BJ (cell line): ENCODE measurements at regions not wholly inside any gene's neighbourhood (a gene's known extent, or its start where the extent isn't known, plus 50 kb on each side); places are given as distances from the start of the nearest gene placed in this dataset.

Source experiments
- CTCF ChIA-PET: fragments of 350-600 bp; formaldehyde crosslinking; extraction: SDS; loops from one replicate; lab custom pipeline; 2021; ENCODE audit warnings: antibody characterized with exemption, inconsistent platforms; lab: Yijun Ruan, JAX
- POLR2A ChIA-PET: fragments of 300-600 bp; sonication (Branson Sonifier 250); formaldehyde crosslinking; extraction: SDS; loops from one replicate; lab custom pipeline; 2021; ENCODE audit warnings: antibody characterized with exemption; lab: Charles Lee
- DNase-seq: peaks from one replicate; pipeline ENCODE4 v3.0.0-alpha.2; 2011; ENCODE audit warnings: low read depth
- H3K27me3 ChIP-seq: 2 replicates; pipeline ENCODE4 v1.6.0; 2011; ENCODE audit warnings: low read length; ENCODE audit not compliant: control insufficient read depth, insufficient read depth
- H3K36me3 ChIP-seq: 2 replicates; pipeline ENCODE4 v1.5.1; 2011; ENCODE audit warnings: low read length; ENCODE audit not compliant: control insufficient read depth, insufficient read depth
- H3K4me3 ChIP-seq: 2 replicates; pipeline ENCODE4 v1.5.1; 2011; ENCODE audit warnings: low read depth, mild to moderate bottlenecking, control low read depth, low read length
- TF ChIP-seq, protein P1 (sequence below): IDR thresholded peaks from 2 replicates; pipeline ENCODE4 v1.5.1; 2011; ENCODE audit warnings: low read depth, mild to moderate bottlenecking, control low read depth, inconsistent platforms, low read length, moderate library complexity; ENCODE audit not compliant: insufficient read depth

DNA sequence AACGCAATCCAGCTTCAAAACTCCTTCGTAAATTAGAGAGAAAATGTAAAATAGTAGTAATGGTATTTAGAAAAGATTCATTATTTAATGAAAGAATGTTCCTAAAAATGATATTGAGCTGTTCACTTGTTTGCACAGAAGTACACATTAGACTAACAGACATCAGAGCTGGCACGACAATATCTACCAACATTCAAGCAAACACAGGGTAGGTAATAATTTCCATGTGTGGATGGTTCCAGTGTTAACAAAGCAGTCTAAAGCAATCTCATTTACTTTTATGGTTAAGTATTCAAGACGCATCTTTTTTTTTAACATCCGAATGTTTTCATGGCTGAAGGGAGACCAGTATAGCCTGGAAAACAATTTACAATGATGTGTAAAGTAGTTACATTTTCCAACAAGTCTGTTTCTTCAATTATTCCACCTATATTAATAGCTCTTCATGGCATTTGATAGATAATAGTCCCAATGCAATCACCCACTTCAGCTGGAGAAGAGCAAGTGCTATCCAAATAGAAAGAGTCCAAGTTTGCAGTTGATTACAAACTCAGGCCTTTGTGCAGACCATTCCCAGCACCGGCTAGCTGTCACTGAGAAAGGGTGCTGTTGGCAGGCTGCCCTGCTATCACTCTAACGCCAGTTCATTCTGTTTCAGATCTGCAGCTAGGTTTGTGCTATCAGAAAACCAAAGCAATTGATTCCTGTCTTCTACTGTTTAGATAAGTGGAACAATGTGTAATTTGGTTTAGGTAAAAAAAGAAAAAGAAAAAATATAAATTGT lies 458.8 kb downstream of the DTWD2 start:
- CTCF ChIA-PET: interaction anchor here (0.7 to 1.5 kb wide), 2 partner anchors 17 to 169 kb away, joined by 3 read pairs; no protein-coding TSS in a partner anchor
- no peak overlapping the region for H3K4me3 ChIP-seq
- H3K36me3 ChIP-seq: no peaks in the 10 kb centered on the region
- TF ChIP-seq, protein P1, sequence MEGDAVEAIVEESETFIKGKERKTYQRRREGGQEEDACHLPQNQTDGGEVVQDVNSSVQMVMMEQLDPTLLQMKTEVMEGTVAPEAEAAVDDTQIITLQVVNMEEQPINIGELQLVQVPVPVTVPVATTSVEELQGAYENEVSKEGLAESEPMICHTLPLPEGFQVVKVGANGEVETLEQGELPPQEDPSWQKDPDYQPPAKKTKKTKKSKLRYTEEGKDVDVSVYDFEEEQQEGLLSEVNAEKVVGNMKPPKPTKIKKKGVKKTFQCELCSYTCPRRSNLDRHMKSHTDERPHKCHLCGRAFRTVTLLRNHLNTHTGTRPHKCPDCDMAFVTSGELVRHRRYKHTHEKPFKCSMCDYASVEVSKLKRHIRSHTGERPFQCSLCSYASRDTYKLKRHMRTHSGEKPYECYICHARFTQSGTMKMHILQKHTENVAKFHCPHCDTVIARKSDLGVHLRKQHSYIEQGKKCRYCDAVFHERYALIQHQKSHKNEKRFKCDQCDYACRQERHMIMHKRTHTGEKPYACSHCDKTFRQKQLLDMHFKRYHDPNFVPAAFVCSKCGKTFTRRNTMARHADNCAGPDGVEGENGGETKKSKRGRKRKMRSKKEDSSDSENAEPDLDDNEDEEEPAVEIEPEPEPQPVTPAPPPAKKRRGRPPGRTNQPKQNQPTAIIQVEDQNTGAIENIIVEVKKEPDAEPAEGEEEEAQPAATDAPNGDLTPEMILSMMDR: no peak
- POLR2A ChIA-PET: no interaction called here
- no peaks in the 10 kb centered on the region; the same call in 1 of the 2 replicates for H3K27me3 ChIP-seq
- DNase-seq: no peak

DNA sequence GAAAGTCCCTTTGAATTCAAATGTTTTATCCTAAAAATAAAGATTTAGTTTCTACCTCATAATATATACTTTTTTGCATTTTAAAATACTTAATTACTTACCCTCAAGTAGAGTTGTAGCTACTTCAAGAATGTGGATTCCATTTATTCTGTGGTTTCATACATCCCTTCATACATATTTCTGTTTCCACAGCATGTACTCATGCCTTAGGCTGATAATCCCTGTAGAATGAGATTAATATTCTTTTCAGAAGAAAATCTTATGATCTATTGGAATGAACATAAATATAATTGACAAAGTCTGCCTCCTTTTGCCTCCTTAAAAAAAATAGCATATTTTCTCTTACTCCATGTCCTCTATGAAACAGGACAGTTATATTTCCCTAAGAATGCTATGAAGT lies 465.7 kb downstream of the DTWD2 start:
- ChIA-PET POLR2A (interaction anchor here (0.7 kb wide), 1 partner anchor 13 kb away, joined by 3 read pairs; no protein-coding TSS in a partner anchor), CTCF (no interaction called here)
- H3K27me3 ChIP-seq: no peaks in the 10 kb centered on the region
- H3K4me3 ChIP-seq: no peak overlapping the region
- no peak for DNase-seq
- H3K36me3 ChIP-seq: no peaks in the 10 kb centered on the region
- TF ChIP-seq, protein P1: no peak

DNA sequence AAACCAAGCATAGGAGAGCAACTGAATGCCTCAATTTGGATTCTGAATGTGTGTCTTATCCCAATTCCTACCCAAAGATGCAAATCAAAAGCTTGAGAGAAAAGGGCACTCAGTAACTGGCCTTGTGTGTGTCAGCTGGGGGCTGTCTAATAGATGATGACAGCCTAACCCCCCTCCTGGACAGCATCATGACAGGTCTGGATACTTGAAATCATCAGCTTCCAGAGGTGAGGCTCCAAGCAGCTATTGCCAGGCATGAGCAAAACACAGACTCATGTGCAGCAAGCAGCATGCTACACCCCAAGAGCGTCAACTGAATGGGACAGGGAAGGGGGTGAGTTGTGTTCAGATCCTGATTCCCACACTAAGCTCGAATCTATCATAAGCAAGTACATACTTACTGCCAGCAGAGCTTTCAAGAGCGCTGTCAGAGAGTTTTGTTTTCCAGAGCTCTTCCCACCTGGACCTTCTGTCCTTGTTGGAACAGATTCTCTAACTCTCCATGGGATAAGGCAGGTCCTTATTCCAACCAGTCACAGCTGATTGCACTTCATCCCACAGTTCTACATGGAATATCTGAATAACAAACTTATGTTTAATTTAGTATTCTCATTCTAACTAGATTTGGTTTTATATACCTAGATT lies 467.5 kb downstream of the DTWD2 start:
- POLR2A ChIA-PET: no interaction called here
- Histone ChIP-seq H3K36me3 (no peaks in the 10 kb centered on the region), H3K4me3 (no peak overlapping the region), H3K27me3 (no peaks in the 10 kb centered on the region)
- CTCF ChIA-PET: no interaction called here
- DNase-seq: no peak
- TF ChIP-seq, protein P1: no peak

DNA sequence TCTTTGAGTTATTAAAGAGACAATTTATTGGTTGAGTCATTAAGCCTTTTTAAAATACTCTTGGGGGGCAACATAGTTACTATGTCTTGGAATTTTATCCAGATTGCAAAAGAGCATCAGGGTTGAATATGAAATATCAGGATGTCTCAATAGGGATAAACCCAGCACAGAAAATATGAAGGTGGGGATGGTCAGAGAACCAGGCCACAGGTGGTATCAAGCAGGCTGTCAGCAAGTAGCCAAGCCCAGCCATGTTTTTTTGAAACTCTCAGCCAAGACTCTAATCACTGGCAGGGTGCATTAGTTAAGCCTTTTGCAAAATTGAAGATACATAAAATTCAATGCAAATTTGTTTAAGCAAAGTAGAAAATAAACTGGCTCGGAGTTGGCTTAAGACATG lies 468.9 kb downstream of the DTWD2 start:
- no peak overlapping the region for H3K4me3 ChIP-seq
- TF ChIP-seq, protein P1: no peak
- POLR2A ChIA-PET: no interaction called here
- no peaks in the 10 kb centered on the region for H3K36me3 ChIP-seq
- DNase-seq: no peak
- no peaks in the 10 kb centered on the region for H3K27me3 ChIP-seq
- CTCF ChIA-PET: no interaction called here

DNA sequence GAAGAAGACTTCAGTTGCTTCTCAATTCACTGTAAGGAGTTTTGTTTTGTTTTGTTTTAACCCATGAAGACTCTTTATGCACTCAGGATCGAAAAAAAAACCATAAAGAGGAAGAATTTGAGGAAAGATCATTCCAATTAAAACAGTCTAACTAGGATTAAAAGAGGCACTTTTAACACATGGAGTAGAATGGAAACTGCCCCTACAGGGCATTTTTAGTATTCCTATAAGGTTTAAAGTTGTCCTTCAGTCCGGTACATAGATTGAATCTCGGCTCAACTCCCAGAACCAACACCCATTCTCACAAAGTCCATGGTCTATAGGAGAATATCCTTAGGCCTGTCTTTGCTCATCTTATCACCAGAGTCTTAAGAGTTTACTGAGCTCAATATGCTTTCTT lies 469.6 kb downstream of the DTWD2 start:
- no peak overlapping the region for H3K4me3 ChIP-seq
- no peaks in the 10 kb centered on the region for H3K27me3 ChIP-seq
- no peak for DNase-seq
- no peaks in the 10 kb centered on the region for H3K36me3 ChIP-seq
- TF ChIP-seq, protein P1: no peak
- POLR2A ChIA-PET: no interaction called here
- CTCF ChIA-PET: no interaction called here
